SH-SY5Y (cell line): ENCODE measurements at regions not wholly inside any gene's neighbourhood (a gene's known extent, or its start where the extent isn't known, plus 50 kb on each side); places are given as distances from the start of the nearest gene placed in this dataset.

Source experiments
- GATA2 ChIP-seq: IDR thresholded peaks from 2 replicates; pipeline ENCODE4 v1.6.1; 2011; ENCODE audit warnings: mild to moderate bottlenecking, low read depth, low read length
- GATA3 ChIP-seq: IDR thresholded peaks from 2 replicates; pipeline ENCODE4 v1.6.1; 2011; ENCODE audit warnings: low read depth, mild to moderate bottlenecking, low read length, moderate library complexity

DNA sequence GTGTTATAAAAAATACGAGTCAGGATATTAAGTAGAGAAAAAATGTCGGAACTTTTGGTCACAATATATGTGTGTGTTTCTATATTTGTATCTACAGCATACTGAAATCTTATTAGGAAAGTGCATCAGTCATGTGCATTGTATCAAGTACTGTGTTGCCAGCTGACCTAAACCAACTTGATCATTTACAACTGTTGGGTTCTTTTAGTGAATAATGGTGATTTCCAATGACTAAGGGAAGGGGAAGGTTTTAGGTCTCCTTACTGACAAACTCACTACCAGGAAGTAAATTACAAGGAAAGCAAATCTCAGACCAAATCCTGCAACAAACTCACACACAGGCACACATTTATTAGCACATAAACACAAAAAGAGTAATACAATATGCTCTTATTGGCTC, 142.7 kb downstream of the TSEN15 start:
- TF ChIP-seq GATA2 (no peak), GATA3 (no peak)

DNA sequence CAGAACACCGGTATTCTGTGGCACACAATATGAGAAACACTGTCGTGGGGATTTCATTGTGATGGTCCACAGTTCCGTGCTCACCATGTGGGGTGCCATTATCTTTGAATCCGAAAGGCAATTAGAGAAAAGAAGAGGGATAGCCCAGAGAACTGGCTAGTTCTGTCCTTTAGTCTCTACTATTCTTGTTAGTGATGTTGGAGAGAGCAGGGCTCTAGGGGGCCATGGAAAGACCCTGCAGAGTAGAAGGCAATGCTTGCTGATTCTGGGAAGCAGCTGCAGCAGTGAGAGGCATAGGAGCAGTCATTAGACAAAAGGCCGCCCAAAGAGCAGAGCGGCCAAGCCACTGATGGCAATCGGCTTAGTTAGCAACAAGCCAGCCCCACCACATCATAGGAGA, 146.3 kb downstream of the TSEN15 start:
- no peak for TF ChIP-seq GATA2
- no peak for TF ChIP-seq GATA3

DNA sequence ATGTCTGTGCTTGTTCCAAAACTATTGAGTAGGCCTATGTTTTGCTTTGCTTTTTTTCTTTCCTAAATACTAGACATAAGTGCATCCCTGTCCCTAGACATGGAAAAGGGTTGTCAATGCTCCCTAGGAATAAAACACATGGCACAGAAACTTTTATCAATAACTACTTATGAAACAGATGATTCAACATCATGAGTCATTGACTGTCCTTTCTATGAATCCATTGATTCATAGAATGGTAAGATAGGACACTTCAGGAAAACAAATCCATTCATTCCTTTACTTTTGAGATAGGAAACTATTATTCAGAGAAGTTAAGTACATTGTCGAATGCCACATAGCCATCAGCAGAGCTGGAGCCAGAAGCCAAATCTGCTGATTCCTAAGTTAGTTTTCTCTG, 147.5 kb downstream of the TSEN15 start:
- TF ChIP-seq GATA2 (no peak), GATA3 (no peak)

DNA sequence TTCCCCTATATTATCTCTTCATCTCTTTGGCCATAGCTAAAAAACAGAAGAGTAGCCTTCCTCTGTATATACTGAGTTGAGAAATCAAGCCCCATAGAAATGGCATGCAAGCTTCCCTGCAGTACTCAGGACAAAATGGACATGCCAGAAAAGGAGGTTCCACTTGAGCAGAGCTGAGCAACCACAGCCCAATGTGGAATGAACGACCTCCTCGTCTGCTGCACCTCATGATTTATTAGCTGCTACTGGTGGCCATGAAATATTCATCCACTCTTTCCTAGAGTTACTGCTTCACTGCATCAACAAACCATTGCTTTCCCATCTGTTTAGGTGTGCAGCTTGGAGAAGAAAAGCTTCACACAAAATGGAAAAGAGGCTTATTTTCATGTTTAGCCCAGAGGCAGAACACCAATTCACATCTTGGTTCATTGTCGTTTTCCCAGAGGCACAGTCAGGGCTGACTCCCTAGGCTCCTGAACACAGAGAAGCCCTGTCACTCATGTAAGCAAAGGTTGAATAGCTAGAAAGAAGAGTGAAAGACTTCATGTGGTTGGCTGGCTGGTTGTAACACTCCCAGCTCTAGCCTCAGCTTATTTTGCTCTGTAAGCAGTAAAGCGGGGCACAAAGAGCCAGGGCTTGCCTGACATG, 148.0 kb downstream of the TSEN15 start:
- TF ChIP-seq GATA3 (no peak), GATA2 (no peak)

DNA sequence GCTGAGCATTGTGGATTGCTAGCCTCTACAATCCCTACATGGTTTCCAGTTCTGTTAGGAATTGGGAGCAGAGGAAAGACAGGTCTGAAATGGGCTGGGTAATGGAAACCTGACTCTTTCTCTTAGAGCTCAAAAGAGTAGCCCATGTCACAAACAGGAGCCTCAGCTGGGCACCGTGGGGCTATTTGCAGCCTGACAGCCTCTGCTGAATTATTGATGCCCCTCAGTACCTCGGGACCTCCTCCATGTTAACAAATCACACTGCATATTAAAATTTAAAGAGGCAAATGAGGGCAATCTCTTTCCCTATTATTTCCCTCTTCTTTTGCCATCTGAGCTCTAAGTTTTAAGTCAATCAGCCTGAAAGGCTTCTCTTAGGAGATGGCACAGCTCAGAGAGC, 157.1 kb downstream of the TSEN15 start:
- TF ChIP-seq GATA3, result no peak
- no peak for TF ChIP-seq GATA2

DNA sequence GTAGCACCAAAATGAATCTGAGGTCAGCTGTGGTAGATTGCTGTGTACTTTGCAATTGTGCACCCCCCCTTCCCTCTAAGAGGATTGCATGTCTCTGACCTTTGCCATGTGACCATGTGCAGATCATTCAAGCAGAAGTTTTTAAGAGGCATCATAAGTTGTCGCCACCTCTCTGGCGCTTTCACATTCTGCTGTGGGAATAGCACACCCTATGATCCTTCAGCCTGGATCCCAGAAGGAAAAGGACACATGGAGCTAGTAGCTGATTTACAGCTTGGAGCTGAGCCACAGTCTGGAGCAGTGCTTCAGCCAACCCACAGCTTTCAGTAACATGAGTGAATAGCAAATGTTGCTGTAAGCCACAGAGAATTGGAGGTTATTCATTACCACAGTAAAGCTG, 158.5 kb downstream of the TSEN15 start:
- TF ChIP-seq GATA3 (no peak), GATA2 (no peak)

DNA sequence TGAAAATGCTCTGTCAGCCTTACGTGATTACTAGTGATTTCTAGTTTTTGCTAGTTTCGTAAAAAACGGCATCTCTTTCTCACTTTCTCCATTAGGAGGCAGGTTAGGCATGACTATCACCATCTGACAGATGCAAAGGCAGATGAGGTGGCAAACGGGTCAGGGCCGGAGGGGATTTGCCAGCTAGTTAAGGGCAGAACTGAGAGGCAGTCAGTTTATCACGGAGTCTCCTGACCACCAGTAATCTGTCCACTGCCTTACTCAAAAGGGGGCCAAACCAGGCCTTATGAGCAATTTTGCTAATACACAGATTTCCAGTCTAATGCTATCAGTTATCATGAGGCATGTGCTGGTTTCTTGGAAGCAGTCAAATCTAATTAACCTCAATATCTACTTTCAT, 159.3 kb downstream of the TSEN15 start:
- no peak; the same call in 1 of the 2 replicates for TF ChIP-seq GATA2
- TF ChIP-seq GATA3, result no peak

DNA sequence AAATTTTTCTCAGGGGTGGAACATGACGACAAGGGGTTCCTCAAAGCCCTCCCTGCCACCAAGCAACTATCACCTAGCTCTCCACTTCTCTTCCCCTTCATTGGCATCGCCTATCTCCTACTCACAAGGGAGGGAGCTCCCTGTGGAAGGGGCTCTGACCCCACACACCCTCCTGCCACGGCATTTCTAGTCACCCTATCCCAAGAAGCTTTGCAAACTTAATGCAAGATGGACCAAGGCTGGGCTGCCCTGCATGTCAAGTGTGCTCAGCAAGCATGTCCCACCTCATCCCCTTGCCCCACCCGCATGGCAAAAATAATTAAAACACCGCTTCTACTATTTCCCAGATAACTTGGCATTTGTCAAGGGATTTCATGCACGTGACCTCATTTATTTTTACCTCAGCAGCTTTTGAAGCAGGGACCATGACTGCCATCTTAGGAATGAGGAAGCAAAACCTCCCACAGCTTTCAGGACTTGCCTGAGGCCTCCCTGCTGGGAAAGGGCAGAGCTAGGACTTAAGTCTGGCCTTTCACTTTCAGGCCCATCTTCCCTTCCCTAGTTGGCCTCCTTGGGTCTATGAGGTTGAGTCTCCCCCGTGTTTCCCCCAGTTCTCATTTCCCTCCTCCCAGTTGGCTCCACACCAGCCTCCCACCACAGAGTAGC, 161.3 kb downstream of the TSEN15 start:
- TF ChIP-seq GATA3 (no peak), GATA2 (no peak)

DNA sequence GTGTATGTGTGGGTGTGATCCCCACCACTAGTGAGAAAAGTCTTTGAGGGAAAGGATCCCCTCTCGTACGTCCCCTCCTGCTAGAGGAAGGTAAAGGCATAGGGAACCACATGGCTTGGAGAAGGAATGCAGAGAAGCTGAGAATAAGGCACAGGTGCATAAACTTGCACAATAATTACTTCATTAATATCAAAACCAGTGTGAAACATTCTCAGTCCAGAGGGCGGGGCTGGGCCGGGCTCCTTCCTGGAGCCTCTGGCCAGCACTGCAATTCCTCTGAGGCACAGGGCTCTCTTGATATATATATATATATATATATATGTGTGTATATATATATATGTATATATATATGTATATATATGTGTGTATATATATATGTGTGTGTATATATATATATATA, 162.6 kb downstream of the TSEN15 start:
- TF ChIP-seq GATA2 (no peak), GATA3 (no peak)

DNA sequence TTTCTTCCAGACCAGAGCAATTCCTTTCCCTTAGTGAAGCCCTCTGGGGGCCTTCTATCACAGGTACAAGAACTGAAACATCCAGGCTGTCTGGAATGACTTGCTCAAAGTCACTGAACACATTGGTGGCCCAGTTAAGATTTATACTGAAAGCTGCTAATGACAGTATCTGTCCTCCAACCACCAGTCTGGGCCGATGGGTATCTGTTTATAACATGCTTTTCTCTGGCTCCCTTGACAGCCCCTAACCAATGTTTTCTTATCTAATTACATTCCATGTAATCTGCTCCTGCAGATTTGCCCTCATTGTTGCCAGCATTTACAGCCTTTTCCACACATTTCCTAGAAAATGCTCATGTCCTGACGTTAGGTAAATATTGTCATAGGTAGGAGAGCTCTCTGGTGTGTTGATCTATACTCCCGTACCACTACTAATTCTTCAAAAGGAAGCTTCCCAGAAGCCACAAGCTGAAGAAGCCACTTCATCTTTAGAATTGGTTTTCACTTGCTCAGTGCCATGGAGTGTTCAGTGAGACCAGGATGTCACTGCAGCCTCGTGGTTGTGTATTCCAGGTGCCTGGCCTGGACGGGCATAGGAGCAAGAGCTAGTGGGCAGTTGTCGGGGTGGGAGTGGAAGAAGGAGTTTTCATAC, 163.9 kb downstream of the TSEN15 start:
- TF ChIP-seq GATA2 (peak; percentile 93), GATA3 (peak; percentile 74)

DNA sequence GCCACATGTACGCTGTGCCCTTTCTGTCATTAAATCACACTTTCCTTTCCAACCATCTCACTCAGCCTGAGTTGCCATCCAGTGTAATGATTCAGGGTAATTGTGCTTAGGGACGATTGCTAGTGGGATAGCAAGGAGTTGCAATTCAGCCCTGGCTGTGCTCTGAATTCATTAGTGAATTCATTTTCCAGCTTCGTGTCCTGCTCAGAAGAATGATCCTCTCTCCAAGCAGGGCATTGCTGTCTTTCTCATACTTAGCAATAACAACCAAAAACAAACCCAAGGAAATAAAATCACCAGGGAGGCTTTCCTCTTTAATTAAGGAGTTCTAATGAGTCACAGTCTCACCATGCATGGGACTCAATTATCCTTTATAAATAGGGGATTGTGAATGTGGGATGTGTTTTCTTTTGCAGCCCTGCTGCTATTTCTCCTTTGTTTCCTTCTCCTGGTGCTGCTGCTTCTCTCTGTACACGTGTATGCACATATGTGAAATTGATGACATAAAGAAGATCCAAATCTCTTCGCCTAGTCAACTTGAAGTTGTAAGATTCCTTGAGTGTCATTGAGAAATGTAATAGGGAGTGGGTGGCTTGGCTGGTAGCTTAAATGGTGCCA, 167.0 kb downstream of the TSEN15 start:
- TF ChIP-seq GATA3, result no peak
- TF ChIP-seq GATA2, result no peak

DNA sequence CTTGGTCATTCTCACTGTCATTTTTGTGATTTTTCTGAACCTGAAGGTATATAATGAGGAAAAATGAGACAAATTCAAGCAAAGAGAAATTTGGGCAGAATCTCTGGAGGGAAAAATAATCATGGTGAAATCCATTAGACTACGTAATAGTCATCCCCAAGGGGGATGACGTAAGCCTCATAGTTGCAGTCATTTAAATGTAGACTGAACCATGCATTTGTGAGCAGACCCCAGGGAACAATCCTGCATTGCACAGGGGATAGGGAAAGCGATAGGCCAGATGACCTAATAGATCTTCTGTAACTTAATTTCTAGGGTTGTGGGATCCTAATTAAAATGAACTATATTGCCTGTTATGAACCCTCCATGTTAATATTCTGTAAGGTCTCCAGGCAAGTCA, 167.4 kb upstream of the C1orf21 start:
- no peak for TF ChIP-seq GATA3
- no peak for TF ChIP-seq GATA2

DNA sequence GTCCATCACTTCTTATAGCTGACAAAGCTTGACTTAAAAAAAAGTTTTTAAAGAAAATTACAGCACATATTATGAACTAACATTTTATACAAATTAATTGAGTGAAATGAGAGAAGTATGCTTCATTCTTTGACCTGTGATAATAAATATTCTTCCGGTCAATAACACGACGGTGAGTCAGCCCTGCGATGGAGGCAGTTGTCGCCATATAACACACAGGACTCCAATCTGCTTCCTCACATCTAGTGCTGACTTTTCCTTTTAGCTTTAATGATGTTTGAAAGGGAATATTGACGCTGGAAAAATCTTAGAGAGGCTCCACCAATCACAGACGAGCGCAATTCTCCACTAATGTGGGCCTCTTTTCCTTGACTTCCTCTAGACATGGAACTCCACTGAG, 166.9 kb upstream of the C1orf21 start:
- no peak for TF ChIP-seq GATA3
- TF ChIP-seq GATA2, result no peak

DNA sequence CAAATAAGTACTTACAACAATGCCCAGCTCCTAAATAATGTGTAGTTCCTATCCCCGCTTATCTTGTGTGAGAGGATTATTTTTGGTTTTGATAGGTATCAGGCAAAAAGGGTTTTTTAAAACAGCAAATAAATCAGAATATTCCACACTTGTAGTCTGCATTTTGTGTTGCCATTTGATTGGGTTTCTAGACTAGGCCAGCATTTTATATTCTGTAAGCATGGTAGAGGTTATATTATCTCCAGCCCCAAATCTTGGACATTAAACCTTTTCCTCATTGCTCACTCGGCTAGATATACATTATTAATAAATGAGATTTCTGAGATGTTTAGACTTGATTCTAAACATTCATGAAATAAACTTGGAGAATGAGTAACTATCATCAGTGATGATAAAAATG, 165.7 kb upstream of the C1orf21 start:
- TF ChIP-seq GATA2 (no peak), GATA3 (no peak)

DNA sequence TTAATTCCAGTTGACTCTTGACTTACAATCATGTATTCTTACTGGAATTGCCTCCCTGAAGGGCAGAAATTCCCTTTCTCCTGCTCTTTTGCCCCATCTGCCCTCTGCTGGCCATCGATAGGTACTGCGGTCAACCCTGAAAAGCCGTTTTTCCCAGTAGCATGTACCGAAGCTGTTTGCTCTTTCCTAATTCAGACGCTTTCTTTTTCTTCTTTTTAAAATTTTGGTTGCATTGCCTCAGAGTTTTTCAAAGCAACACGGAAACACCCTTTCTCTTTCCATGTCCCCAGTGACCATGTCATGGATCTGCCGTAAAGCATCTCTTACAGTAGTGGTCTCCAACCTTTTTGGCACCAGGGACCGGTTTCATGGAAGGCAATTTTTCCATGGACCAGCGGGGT, 164.2 kb upstream of the C1orf21 start:
- TF ChIP-seq GATA3 (no peak), GATA2 (no peak)
